ENCODE measurements at regions not wholly inside any gene's neighbourhood (a gene's known extent, or its start where the extent isn't known, plus 50 kb on each side); places are given as distances from the start of the nearest gene placed in this dataset.

DNA sequence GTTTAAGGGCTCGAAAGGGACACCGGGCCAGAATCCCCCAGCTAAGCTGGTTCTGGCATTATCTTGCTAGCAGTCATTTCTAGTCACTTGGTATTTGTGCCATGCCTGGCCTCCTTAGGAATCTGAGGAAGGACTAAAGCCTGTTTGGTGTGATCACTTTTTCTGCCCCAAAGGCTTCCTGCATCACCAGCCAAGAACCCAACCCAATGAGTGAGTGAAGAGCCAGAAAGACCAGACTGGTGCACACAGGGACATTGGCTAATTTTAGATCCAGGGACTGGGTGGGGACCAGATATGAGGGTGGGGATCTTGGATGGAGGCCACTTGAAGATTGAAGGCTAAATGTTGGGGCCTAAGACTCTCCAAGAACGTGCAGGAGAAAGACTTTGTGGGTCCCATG, 411.9 kb upstream of the TNP1 start:
- DNase-seq (ENCODE audit: low spot score) = no peak

- no peak for DNase-seq (ENCODE audit: low spot score)
These were observed 410.7 kb upstream of the TNP1 start for GRCh38 chr2:217270485-217271121.

- DNase-seq (ENCODE audit: low spot score) = no peak
These were observed 410.0 kb upstream of the TNP1 start for GRCh38 chr2:217269701-217270484.

GRCh38 chr2:217268978-217269377, 409.1 kb upstream of the TNP1 start:
- DNase-seq (ENCODE audit: low spot score) = no peak

- no peak for DNase-seq (ENCODE audit: low spot score)
These were observed 407.9 kb upstream of the TNP1 start for GRCh38 chr2:217267758-217268157.

- DNase-seq (ENCODE audit: low spot score) = no peak
These were observed 403.9 kb upstream of the TNP1 start for GRCh38 chr2:217263756-217264155.

- no peak for DNase-seq (ENCODE audit: low spot score)
These were observed 403.0 kb upstream of the TNP1 start for GRCh38 chr2:217262911-217263310.

- no peak for DNase-seq (ENCODE audit: low spot score)
These were observed 401.6 kb upstream of the TNP1 start for GRCh38 chr2:217261452-217261851.

DNA sequence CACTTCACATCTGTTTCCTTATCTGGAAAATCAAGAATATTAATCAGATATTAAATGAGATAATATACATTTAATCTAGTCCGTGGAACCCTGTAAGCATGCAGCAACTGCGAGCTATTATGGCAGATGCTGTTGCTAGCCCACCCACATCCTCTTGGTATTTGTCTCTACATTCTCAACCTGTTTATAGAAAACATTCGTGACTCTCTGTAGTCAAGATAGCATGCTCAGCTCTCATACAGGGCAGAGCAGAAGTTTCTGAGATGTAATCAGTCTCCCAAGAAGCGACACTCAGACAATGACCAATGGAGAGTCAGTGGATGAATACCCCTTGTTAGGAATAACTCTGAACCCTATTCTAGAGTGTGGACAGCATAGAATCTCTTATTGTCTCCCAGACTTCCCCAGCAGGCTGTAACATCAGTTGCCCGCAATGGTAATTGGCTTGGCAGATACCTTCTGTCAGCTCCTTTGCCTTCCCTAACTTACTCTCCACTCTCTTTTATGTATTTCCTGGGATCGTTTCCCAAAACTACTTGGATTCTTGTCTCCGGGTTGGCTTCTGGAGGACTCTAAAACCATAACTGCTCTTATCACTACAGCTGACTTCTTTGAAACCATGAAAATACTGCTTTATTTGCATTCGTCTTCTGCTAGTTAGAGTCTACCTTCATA, 400.7 kb upstream of the TNP1 start:
- no peak for DNase-seq (ENCODE audit: low spot score)

GRCh38 chr2:217258170-217258569, 398.3 kb upstream of the TNP1 start:
- DNase-seq (ENCODE audit: low spot score) = no peak

DNA sequence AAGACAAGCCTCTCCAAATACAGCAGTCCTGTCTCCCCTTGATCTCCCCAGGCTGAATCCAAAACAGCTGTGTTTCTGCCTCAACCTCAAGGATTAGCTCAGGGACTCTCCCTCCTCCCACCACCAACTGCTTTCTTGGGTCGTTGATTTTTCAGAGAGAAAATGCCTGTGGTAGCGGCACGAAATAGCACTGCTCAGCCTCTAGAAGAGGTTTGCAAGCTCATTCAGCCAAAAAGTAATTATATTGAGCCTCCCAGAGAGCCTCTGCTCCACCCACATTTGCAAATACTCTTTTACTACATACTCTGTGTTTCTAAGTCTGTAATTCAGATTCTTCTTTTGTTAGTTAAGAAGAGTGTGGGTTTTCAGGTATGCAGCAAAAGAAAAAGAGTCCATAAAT, 396.4 kb upstream of the TNP1 start:
- no peak for DNase-seq (ENCODE audit: low spot score)

DNA sequence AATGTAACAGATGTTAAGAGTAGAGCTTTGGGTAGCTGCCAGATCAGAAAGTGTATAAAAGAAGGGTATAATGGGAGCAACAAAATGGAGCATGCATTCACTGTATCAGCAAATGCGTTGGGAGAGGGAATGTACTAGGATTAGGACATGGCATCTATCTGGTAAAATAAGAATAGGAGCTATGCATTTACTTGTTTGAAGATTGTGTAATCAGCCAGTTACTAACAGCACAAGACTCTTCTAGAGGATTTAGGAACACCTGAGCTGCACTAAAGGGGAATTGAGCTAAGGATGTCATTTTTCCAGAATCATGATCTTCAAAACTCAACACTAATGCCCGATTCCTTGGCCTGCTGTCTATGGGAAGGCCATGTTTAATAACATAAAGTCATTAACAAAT, 394.2 kb upstream of the TNP1 start:
- DNase-seq (ENCODE audit: low spot score) = no peak

DNA sequence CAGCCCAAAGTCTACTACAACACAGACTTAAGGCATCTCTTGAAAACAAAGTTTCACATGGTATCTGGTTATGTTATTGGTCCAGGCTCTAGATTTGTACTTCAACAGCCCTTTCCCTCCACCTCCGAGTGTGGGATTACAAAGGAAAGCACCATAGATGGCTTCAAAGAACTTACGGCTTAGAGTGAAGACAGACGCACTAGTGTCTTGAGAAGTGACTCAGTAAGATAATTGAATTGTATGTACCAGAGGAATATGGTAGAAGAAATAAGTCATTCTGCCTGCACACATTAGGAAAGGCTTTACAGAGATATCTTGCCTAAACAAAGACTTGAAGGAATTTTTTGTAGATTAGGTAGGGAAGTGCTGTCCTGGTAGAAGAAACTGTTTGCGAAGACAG, 392.3 kb upstream of the TNP1 start:
- DNase-seq (ENCODE audit: low spot score) = no peak

GRCh38 chr2:217250013-217250524, 390.2 kb upstream of the TNP1 start:
- DNase-seq (ENCODE audit: low spot score) = no peak

DNA sequence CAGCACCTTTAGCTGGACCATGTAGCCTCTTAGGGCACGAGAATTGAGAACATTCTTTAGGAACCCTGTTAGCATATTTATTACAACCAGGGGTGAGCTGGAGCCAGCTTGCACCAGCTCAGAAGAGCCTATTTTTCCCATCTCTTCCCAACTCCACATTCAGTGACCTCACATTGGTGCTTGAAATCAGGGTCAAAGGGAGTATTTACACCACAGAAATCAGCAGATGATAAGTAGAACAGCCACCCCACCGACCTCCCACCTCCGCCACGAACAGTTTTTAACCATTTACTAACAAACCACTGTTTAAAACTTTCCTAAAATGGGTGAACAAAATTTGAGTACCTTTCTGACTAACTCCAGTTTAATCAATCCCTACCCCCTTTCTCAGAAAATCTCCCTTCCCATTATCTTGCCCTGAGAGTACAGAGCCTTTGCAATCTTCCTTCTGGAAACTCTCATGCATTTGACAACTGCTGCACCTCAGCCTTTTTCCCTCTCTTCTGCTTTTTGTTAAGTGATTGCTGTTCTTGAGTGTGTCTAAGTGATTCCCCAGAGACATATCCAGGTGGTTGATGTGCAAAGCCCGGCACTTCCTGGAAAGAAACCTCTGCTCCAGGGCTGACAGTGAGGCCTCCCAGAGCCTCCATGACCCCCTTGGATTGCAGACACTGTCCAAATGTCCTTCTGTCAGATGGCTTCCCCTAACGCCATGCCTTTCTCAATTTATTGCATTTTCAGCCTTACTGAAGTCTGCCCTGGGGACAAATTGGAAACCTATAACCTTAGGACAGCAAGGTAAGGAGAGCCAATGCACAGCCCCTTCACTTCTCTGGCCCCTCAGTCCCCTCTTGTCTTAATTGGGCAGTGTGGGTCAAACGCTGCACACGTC, 389.5 kb upstream of the TNP1 start:
- DNase-seq (ENCODE audit: low spot score) = no peak

GRCh38 chr2:217248312-217248935, 388.6 kb upstream of the TNP1 start:
- DNase-seq (ENCODE audit: low spot score) = no peak

- DNase-seq (ENCODE audit: low spot score) = no peak
These were observed 387.6 kb upstream of the TNP1 start for GRCh38 chr2:217247476-217247875.

- DNase-seq (ENCODE audit: low spot score) = no peak
These were observed 386.2 kb upstream of the TNP1 start for GRCh38 chr2:217246108-217246507.

DNA sequence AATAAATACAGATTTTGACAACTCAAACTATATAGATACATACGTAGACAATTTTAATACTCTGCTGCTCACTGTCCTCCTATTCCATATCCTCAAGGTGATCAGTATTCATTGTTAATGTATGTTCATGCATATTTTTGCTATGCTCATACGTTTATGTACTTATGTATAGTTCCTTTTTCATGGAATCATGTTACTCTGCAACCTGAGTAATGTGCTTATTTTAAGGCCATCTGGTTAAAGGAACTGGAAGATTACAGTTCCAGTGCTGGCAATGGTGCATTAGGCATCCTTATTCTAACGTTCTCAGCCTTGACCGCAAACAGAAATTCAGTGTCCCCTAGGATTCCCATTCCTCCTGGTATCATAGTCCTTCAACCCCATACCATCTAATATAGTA, 385.0 kb upstream of the TNP1 start:
- DNase-seq (ENCODE audit: low spot score) = no peak

- no peak for DNase-seq (ENCODE audit: low spot score)
These were observed 383.1 kb upstream of the TNP1 start for GRCh38 chr2:217242947-217243346.

DNA sequence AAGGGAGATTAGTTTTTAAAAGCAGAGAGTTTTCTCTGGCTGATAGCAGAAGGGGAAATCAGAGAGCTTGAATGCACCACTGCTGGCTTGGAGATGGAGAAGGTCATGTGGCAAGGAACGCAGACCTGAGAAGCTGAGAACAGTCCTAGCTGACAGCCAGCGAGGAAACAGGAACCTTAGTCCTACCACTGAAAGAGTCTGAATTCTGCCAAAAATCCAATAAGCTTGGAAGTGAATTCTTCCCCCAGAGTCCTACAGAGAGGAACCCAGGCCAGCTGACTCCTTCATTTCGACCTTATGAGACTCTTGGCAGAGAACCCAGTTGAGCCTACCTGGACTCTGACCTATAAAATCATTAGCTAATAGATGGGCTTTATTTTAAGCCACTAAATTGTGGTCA, 371.9 kb upstream of the TNP1 start:
- DNase-seq (ENCODE audit: low spot score) = no peak

GRCh38 chr2:217231212-217231611, 371.3 kb upstream of the TNP1 start:
- DNase-seq (ENCODE audit: low spot score) = no peak

Measured in activated CD4-positive, alpha-beta T cell treated with anti-CD3 and anti-CD28 coated beads, Interleukin-2, Interleukin-4, amounts not matched to agents 100 ng/mL and 50 ng/mL, durations not matched to agents 16 hours and 8 hours (primary cell).